ENCODE measurements at regions not wholly inside any gene's neighbourhood (a gene's known extent, or its start where the extent isn't known, plus 50 kb on each side); places are given as distances from the start of the nearest gene placed in this dataset.
"Not testable (repeated sequence)": the region's sequence is repeated elsewhere in the genome, so short reads cannot be mapped to it uniquely, and the experiment has no call there.

- TF ChIP-seq CTCF, EP300 (IDR thresholded peaks at IDR 0.05): not testable (repeated sequence)
Observed at GRCh38 chr22:22758101-22758807, 113.8 kb downstream of the GGTLC2 start.

Measured in ovary (tissue), 3 donors.